ENCODE measurements at regions not wholly inside any gene's neighbourhood (a gene's known extent, or its start where the extent isn't known, plus 50 kb on each side); places are given as distances from the start of the nearest gene placed in this dataset.

DNA sequence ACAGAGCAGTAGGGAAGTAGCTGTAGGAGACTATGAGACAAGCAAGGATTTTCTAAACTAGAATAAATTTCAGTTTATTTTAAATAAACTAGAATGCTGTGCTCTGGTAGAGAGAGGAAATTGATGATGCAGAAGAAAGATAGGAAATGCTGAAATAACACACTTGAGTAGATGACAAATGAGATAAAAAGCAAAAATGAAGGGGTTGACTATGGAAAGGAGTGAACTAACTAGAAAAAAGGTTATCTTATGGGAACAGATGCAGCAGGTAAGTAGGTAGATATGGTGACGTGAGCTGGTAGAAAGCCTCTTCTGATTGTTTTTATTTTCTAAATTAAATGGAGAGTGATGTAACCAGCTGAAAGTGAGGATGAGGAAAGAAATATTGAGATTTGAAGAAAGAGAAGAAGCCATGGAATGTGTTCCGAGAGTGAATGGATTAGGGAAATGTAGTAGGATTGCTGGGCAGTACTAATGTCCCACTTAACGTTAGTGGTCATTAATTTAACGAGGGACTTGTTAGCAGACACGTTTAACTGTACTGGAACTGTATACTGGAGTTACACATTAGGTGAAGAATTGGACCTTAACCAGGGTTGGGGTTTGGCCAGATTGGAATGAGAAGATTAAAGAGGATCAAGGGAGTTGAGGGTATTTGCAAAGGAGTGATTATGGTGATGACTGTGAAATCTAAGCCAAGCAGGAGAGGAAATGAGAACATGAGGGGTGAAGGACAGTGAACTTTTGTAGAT is 196.5 kb downstream of the TANC2 start:
- TF ChIP-seq, protein P1, sequence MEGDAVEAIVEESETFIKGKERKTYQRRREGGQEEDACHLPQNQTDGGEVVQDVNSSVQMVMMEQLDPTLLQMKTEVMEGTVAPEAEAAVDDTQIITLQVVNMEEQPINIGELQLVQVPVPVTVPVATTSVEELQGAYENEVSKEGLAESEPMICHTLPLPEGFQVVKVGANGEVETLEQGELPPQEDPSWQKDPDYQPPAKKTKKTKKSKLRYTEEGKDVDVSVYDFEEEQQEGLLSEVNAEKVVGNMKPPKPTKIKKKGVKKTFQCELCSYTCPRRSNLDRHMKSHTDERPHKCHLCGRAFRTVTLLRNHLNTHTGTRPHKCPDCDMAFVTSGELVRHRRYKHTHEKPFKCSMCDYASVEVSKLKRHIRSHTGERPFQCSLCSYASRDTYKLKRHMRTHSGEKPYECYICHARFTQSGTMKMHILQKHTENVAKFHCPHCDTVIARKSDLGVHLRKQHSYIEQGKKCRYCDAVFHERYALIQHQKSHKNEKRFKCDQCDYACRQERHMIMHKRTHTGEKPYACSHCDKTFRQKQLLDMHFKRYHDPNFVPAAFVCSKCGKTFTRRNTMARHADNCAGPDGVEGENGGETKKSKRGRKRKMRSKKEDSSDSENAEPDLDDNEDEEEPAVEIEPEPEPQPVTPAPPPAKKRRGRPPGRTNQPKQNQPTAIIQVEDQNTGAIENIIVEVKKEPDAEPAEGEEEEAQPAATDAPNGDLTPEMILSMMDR (conservative IDR thresholded peaks at IDR 0.05; ENCODE audit: low read depth, low read length) = no peak
- TF ChIP-seq EZH2phosphoT487 (IDR thresholded peaks at IDR 0.05; ENCODE audit: borderline replicate concordance, low read length) = no peak

All from PC-3 (cell line).